Keratinocyte (primary cell): ENCODE measurements at regions not wholly inside any gene's neighbourhood (a gene's known extent, or its start where the extent isn't known, plus 50 kb on each side); places are given as distances from the start of the nearest gene placed in this dataset.

ENCODE experiments used
- DNase-seq: peaks from one replicate; pipeline ENCODE4 v3.0.0-alpha.2; 2011; ENCODE audit warnings: low read depth, missing footprints, low spot score
- FAIRE-seq: peaks from 2 replicates; lab custom pipeline; 2011; peaks lifted over from hg19 to GRCh38; lab: Jason Lieb, UNC
- H2AFZ ChIP-seq: 2 replicates; pipeline ENCODE4 v1.6.0; 2012; ENCODE audit warnings: low read length, control low read depth, inconsistent platforms; ENCODE audit not compliant: control insufficient read depth
- H3K27ac ChIP-seq: 2 replicates; pipeline ENCODE4 v1.5.1; 2011; ENCODE audit warnings: low read length; ENCODE audit not compliant: control insufficient read depth, insufficient read depth
- H3K27me3 ChIP-seq: 3 replicates; pipeline ENCODE4 v1.6.0; 2011; ENCODE audit warnings: low read length; ENCODE audit not compliant: control insufficient read depth, insufficient read depth; ENCODE audit errors: extremely low read depth
- H3K36me3 ChIP-seq, 2 experiments: 2 replicates in 1 of 2; 3 replicates in 1 of 2; pipeline ENCODE4 v1.5.1; 2011; ENCODE audit warnings: low read length in 2 of 2, mild to moderate bottlenecking in 1 of 2; ENCODE audit not compliant: control insufficient read depth in 2 of 2, insufficient read depth in 2 of 2; ENCODE audit errors: extremely low read depth in 1 of 2
- H3K4me1 ChIP-seq: 3 replicates; pipeline ENCODE4 v1.5.1; 2011; ENCODE audit warnings: low read length; ENCODE audit not compliant: control insufficient read depth, insufficient read depth; ENCODE audit errors: extremely low read depth
- H3K4me2 ChIP-seq: 3 replicates; pipeline ENCODE4 v1.6.0; 2011; ENCODE audit warnings: low read depth, low read length; ENCODE audit not compliant: control insufficient read depth, insufficient read depth; ENCODE audit errors: extremely low read depth
- H3K4me3 ChIP-seq, 3 experiments: fragments of 200-600 bp in 1 of 3; sonication (generic) in 1 of 3; 2 replicates in 2 of 3; 3 replicates in 1 of 3; pipeline ENCODE4 v1.5.1; 2011 to 2016; ENCODE audit warnings: low read length in 3 of 3, mild to moderate bottlenecking in 3 of 3, control low read depth in 2 of 3, inconsistent platforms in 1 of 3, low read depth in 1 of 3, mixed read lengths in 1 of 3, mixed run types in 1 of 3, moderate library complexity in 1 of 3; ENCODE audit not compliant: control insufficient read depth in 2 of 3, insufficient read depth in 2 of 3; ENCODE audit errors: extremely low read depth in 1 of 3
- H3K79me2 ChIP-seq: 2 replicates; pipeline ENCODE4 v1.6.0; 2012; ENCODE audit warnings: low read length; ENCODE audit not compliant: control insufficient read depth, insufficient read depth
- H3K9ac ChIP-seq: 3 replicates; pipeline ENCODE4 v1.6.0; 2011; ENCODE audit warnings: low read length; ENCODE audit not compliant: control insufficient read depth, insufficient read depth; ENCODE audit errors: extremely low read depth
- H3K9me1 ChIP-seq: 3 replicates; pipeline ENCODE4 v1.6.0; 2011; ENCODE audit warnings: low read length; ENCODE audit not compliant: control insufficient read depth, insufficient read depth; ENCODE audit errors: extremely low read depth
- H3K9me3 ChIP-seq: 2 replicates; pipeline ENCODE4 v1.5.1; 2012; ENCODE audit warnings: low read depth, low read length; ENCODE audit not compliant: control insufficient read depth
- H4K20me1 ChIP-seq: 3 replicates; pipeline ENCODE4 v1.6.0; 2011; ENCODE audit warnings: low read length; ENCODE audit not compliant: control insufficient read depth, insufficient read depth; ENCODE audit errors: extremely low read depth
- EZH2 ChIP-seq: IDR thresholded peaks from one replicate; pipeline ENCODE4 v1.6.1; 2012; ENCODE audit warnings: inconsistent platforms, mild to moderate bottlenecking, low read length, moderate library complexity
- dilution Hi-C: fragments of 300-500 bp; cut with MboI; formaldehyde crosslinking; loops from one replicate; pipeline ENCODE4 v1.7.0; 2020; ENCODE audit warnings: low sequenced_read_pairs; ENCODE audit not compliant: extremely low pct_ligation_motif_present
- TF ChIP-seq, protein P1 (sequence below), 3 experiments: IDR thresholded peaks in 1 of 3; conservative IDR thresholded peaks in 1 of 3; optimal IDR thresholded peaks in 1 of 3; 2 replicates in 2 of 3; 3 replicates in 1 of 3; pipeline versions ENCODE3 to v1.5.1; 2011; ENCODE audit warnings: low read length in 3 of 3, mild to moderate bottlenecking in 3 of 3, moderate library complexity in 2 of 3, control low read depth in 1 of 3, inconsistent platforms in 1 of 3; ENCODE audit not compliant: insufficient read depth in 2 of 3; ENCODE audit errors: extremely low read depth in 1 of 3

- H3K9me1 ChIP-seq, result no peaks in the 10 kb centered on the region
- no peaks in the 10 kb centered on the region for H3K79me2 ChIP-seq
- H2AFZ ChIP-seq, result no peak overlapping the region
- DNase-seq, result no peak
- no peak overlapping the region for H3K4me2 ChIP-seq
- H3K9ac ChIP-seq, result no peak overlapping the region
- no peak for FAIRE-seq
- TF ChIP-seq, protein P1, sequence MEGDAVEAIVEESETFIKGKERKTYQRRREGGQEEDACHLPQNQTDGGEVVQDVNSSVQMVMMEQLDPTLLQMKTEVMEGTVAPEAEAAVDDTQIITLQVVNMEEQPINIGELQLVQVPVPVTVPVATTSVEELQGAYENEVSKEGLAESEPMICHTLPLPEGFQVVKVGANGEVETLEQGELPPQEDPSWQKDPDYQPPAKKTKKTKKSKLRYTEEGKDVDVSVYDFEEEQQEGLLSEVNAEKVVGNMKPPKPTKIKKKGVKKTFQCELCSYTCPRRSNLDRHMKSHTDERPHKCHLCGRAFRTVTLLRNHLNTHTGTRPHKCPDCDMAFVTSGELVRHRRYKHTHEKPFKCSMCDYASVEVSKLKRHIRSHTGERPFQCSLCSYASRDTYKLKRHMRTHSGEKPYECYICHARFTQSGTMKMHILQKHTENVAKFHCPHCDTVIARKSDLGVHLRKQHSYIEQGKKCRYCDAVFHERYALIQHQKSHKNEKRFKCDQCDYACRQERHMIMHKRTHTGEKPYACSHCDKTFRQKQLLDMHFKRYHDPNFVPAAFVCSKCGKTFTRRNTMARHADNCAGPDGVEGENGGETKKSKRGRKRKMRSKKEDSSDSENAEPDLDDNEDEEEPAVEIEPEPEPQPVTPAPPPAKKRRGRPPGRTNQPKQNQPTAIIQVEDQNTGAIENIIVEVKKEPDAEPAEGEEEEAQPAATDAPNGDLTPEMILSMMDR (optimal IDR thresholded peaks at IDR 0.05 in 1 of 3, IDR thresholded peaks at IDR 0.05 in 1 of 3, conservative IDR thresholded peaks at IDR 0.05 in 1 of 3; ENCODE audit: extremely low read depth in 1 of 3, insufficient read depth in 2 of 3, low read length in 3 of 3), result no peak
- no peak for TF ChIP-seq EZH2
- peaks cover 33% of the 10 kb centered on the region for H3K27me3 ChIP-seq
- dilution Hi-C loops, result no loop called here
- H3K4me1 ChIP-seq, result no peaks in the 10 kb centered on the region
- H4K20me1 ChIP-seq, result no peaks in the 10 kb centered on the region
- H3K27ac ChIP-seq, result no peak overlapping the region
- H3K4me3 ChIP-seq, result no peak overlapping the region
- H3K9me3 ChIP-seq, result no peaks in the 10 kb centered on the region
- no peaks in the 10 kb centered on the region for H3K36me3 ChIP-seq
Measured at GRCh38 chr15:70311821-70312220, 214.1 kb upstream of the TLE3 start.

GRCh38 chr15:70309716-70310115, 212.0 kb upstream of the TLE3 start:
- H3K4me3 ChIP-seq, result no peak overlapping the region
- H4K20me1 ChIP-seq, result no peaks in the 10 kb centered on the region
- no peak for TF ChIP-seq EZH2
- TF ChIP-seq, protein P1 (optimal IDR thresholded peaks at IDR 0.05 in 1 of 3, IDR thresholded peaks at IDR 0.05 in 1 of 3, conservative IDR thresholded peaks at IDR 0.05 in 1 of 3; ENCODE audit: extremely low read depth in 1 of 3, insufficient read depth in 2 of 3, low read length in 3 of 3), result no peak
- no peak overlapping the region for H2AFZ ChIP-seq
- H3K4me1 ChIP-seq, result no peaks in the 10 kb centered on the region
- no peak overlapping the region for H3K4me2 ChIP-seq
- H3K79me2 ChIP-seq, result no peaks in the 10 kb centered on the region
- H3K9me1 ChIP-seq, result no peaks in the 10 kb centered on the region
- DNase-seq (no peak), FAIRE-seq (no peak)
- H3K9me3 ChIP-seq, result no peaks in the 10 kb centered on the region
- dilution Hi-C loops, result no loop called here
- no peaks in the 10 kb centered on the region for H3K36me3 ChIP-seq
- H3K27me3 ChIP-seq, result peaks cover 25% of the 10 kb centered on the region
- no peak overlapping the region for H3K9ac ChIP-seq
- no peak overlapping the region for H3K27ac ChIP-seq
